A673 (cell line): ENCODE measurements at regions not wholly inside any gene's neighbourhood (a gene's known extent, or its start where the extent isn't known, plus 50 kb on each side); places are given as distances from the start of the nearest gene placed in this dataset.

ENCODE experiments used
- BruUV-seq: library from RNA; stranded (reverse); fragments of 400-500 nt; replicated peaks from 2 replicates; lab custom pipeline; 2021; lab: Mats Ljungman, UMichigan
- CTCF ChIA-PET: fragments of 300-600 bp; sonication (Branson Sonifier 250); formaldehyde crosslinking; loops from one replicate; lab custom pipeline; 2022; ENCODE audit warnings: antibody characterized with exemption; lab: Charles Lee
- POLR2A ChIA-PET: fragments of 300-600 bp; sonication (Branson Sonifier 250); formaldehyde crosslinking; loops from one replicate; lab custom pipeline; 2022; ENCODE audit warnings: antibody characterized with exemption; ENCODE audit not compliant: low non-redundant PET; lab: Charles Lee
- DNase-seq: peaks from one replicate; pipeline ENCODE4 v3.0.0-alpha.2; 2015; ENCODE audit warnings: low spot score
- H3K27ac ChIP-seq: fragments of 200-600 bp; sonication (generic); 2 replicates; pipeline ENCODE4 v1.5.1; 2016; ENCODE audit warnings: mixed run types, low read depth, mild to moderate bottlenecking, mixed read lengths, antibody characterized with exemption, low read length; ENCODE audit not compliant: poor library complexity, severe bottlenecking
- H3K27me3 ChIP-seq: fragments of 200-600 bp; sonication (generic); replicated peaks from 2 replicates; pipeline ENCODE4 v1.6.1; 2017; ENCODE audit warnings: mixed run types, low read depth, mild to moderate bottlenecking, mixed read lengths, antibody characterized with exemption, low read length; ENCODE audit not compliant: insufficient read depth, poor library complexity
- H3K36me3 ChIP-seq: fragments of 200-600 bp; sonication (generic); 2 replicates; pipeline ENCODE4 v1.6.1; 2016; ENCODE audit warnings: mixed run types, mild to moderate bottlenecking, mixed read lengths, antibody characterized with exemption, low read length; ENCODE audit not compliant: insufficient read depth, poor library complexity, severe bottlenecking
- H3K4me1 ChIP-seq: fragments of 200-600 bp; sonication (generic); 2 replicates; pipeline ENCODE4 v1.6.1; 2017; ENCODE audit warnings: mixed run types, mild to moderate bottlenecking, mixed read lengths, antibody characterized with exemption, low read length; ENCODE audit not compliant: insufficient read depth, poor library complexity, severe bottlenecking
- H3K4me3 ChIP-seq: fragments of 200-600 bp; sonication (generic); 2 replicates; pipeline ENCODE4 v1.5.1; 2016; ENCODE audit warnings: low read depth, mixed run types, mild to moderate bottlenecking, mixed read lengths, low read length; ENCODE audit not compliant: poor library complexity, severe bottlenecking
- H3K9me3 ChIP-seq: fragments of 200-600 bp; sonication (generic); 2 replicates; pipeline ENCODE4 v1.6.1; 2016; ENCODE audit warnings: mixed run types, low read depth, mild to moderate bottlenecking, mixed read lengths, antibody characterized with exemption, low read length; ENCODE audit not compliant: poor library complexity, severe bottlenecking
- CTCF ChIP-seq: fragments of 300-800, 200-600 bp; sonication (generic); conservative IDR thresholded peaks from 2 replicates; pipeline ENCODE4 v1.5.1; 2017; ENCODE audit warnings: low read depth, mild to moderate bottlenecking, antibody characterized with exemption, low read length, moderate library complexity, mixed read lengths
- EZH2 ChIP-seq: fragments of 200-600 bp; sonication (generic); IDR thresholded peaks from 2 replicates; pipeline ENCODE4 v1.6.1; 2017; ENCODE audit warnings: borderline replicate concordance, low read depth, mild to moderate bottlenecking, mixed read lengths, antibody characterized with exemption, low read length; ENCODE audit not compliant: poor library complexity, severe bottlenecking
- intact Hi-C: fragments of 100-400 bp; cut with micrococcal nuclease; formaldehyde crosslinking; loops from one replicate; pipeline ENCODE4 v1.10.0; 2022; ENCODE audit not compliant: unreplicated experiment

- Histone ChIP-seq H3K36me3 (no peaks in the 10 kb centered on the region), H3K9me3 (no peaks in the 10 kb centered on the region), H3K4me1 (no peaks in the 10 kb centered on the region), H3K27ac (no peak overlapping the region), H3K4me3 (no peak overlapping the region), H3K27me3 (no peaks in the 10 kb centered on the region)
- BruUV-seq, result no TSS peak
- no peak for DNase-seq
- TF ChIP-seq CTCF (no peak), EZH2 (no peak)
- CTCF ChIA-PET, result no interaction called here
- POLR2A ChIA-PET, result no interaction called here
- intact Hi-C loops, result loop anchor here (5.0 to 10.0 kb wide), 2 partner anchors 300 to 807 kb away; no protein-coding TSS in a partner anchor
Observed at GRCh38 chr1:67537667-67538018, 107.4 kb upstream of the SERBP1 start.

- Histone ChIP-seq H3K4me1 (no peaks in the 10 kb centered on the region), H3K9me3 (no peaks in the 10 kb centered on the region), H3K27ac (no peak overlapping the region), H3K4me3 (no peak overlapping the region), H3K27me3 (no peaks in the 10 kb centered on the region), H3K36me3 (no peaks in the 10 kb centered on the region)
- no peak for DNase-seq
- TF ChIP-seq EZH2 (no peak), CTCF (no peak)
- CTCF ChIA-PET, result no interaction called here
- no TSS peak for BruUV-seq
- intact Hi-C loops, result no loop called here
- POLR2A ChIA-PET, result interaction anchor here (0.6 kb wide), 2 partner anchors 82 to 145 kb away, joined by 3 to 9 read pairs; partner anchors contain the start of gene GADD45A
Observed at GRCh38 chr1:67540025-67540732, 110.0 kb upstream of the SERBP1 start.

GRCh38 chr1:67540733-67541125, 110.5 kb upstream of the SERBP1 start:
- H3K4me3 ChIP-seq, result no peak overlapping the region
- intact Hi-C loops, result no loop called here
- no peaks in the 10 kb centered on the region for H3K27me3 ChIP-seq
- H3K9me3 ChIP-seq, result no peaks in the 10 kb centered on the region
- no peaks in the 10 kb centered on the region for H3K4me1 ChIP-seq
- H3K27ac ChIP-seq, result no peak overlapping the region
- CTCF ChIA-PET, result interaction anchor here (1.2 kb wide), 1 partner anchor 220 kb away, joined by 4 read pairs; no protein-coding TSS in a partner anchor
- BruUV-seq, result no TSS peak
- POLR2A ChIA-PET, result interaction anchor here (0.6 kb wide), 1 partner anchor 144 kb away, joined by 9 read pairs; the partner anchor contains the start of gene GADD45A
- TF ChIP-seq CTCF (no peak), EZH2 (no peak)
- no peak for DNase-seq
- no peaks in the 10 kb centered on the region for H3K36me3 ChIP-seq
